ENCODE measurements at regions not wholly inside any gene's neighbourhood (a gene's known extent, or its start where the extent isn't known, plus 50 kb on each side); places are given as distances from the start of the nearest gene placed in this dataset.

DNA sequence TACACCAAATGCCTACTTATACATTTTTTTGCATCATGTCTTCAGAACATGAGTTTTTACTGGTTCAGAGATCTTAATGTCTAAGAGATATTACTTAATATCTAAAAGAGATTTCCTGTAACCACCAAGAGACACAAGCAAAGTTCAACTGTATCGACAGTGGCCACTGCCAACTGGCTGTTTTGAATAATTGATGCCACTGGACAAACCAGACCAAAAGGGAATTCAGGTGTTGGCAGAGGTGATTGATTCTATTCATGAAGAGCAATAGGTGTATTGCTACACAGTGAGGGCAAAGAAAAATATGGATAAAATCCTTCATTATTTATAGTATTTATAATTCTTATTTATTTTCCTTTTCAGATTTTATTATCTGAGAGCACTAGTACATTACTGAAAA, 58.5 kb upstream of the ANKRD17 start (continued):
- TF ChIP-seq, protein P1, sequence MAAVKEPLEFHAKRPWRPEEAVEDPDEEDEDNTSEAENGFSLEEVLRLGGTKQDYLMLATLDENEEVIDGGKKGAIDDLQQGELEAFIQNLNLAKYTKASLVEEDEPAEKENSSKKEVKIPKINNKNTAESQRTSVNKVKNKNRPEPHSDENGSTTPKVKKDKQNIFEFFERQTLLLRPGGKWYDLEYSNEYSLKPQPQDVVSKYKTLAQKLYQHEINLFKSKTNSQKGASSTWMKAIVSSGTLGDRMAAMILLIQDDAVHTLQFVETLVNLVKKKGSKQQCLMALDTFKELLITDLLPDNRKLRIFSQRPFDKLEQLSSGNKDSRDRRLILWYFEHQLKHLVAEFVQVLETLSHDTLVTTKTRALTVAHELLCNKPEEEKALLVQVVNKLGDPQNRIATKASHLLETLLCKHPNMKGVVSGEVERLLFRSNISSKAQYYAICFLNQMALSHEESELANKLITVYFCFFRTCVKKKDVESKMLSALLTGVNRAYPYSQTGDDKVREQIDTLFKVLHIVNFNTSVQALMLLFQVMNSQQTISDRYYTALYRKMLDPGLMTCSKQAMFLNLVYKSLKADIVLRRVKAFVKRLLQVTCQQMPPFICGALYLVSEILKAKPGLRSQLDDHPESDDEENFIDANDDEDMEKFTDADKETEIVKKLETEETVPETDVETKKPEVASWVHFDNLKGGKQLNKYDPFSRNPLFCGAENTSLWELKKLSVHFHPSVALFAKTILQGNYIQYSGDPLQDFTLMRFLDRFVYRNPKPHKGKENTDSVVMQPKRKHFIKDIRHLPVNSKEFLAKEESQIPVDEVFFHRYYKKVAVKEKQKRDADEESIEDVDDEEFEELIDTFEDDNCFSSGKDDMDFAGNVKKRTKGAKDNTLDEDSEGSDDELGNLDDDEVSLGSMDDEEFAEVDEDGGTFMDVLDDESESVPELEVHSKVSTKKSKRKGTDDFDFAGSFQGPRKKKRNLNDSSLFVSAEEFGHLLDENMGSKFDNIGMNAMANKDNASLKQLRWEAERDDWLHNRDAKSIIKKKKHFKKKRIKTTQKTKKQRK (IDR thresholded peaks at IDR 0.05; ENCODE audit: low read depth, low read length) = no peak
- TF ChIP-seq ETV6 (conservative IDR thresholded peaks at IDR 0.05 in 1 of 2, IDR thresholded peaks at IDR 0.05 in 1 of 2; ENCODE audit: borderline replicate concordance in 1 of 2, low read depth in 1 of 2) = no peak
- no peak for TF ChIP-seq E2F8 (IDR thresholded peaks at IDR 0.05; ENCODE audit: low read depth, partially characterized antibody)
- TF ChIP-seq CBFB (IDR thresholded peaks at IDR 0.05; ENCODE audit: low read depth) = no peak
- no peak for TF ChIP-seq E2F4 (IDR thresholded peaks at IDR 0.05; ENCODE audit: low read depth, low read length)
- no peak for TF ChIP-seq CBX3 (IDR thresholded peaks at IDR 0.05; ENCODE audit: borderline replicate concordance, low read depth)
- TF ChIP-seq, protein P2, sequence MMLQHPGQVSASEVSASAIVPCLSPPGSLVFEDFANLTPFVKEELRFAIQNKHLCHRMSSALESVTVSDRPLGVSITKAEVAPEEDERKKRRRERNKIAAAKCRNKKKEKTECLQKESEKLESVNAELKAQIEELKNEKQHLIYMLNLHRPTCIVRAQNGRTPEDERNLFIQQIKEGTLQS (IDR thresholded peaks at IDR 0.05; ENCODE audit: borderline replicate concordance, extremely low read depth, low read depth, low read length) = no peak

All from GM12878 (cell line).